ENCODE measurements at regions not wholly inside any gene's neighbourhood (a gene's known extent, or its start where the extent isn't known, plus 50 kb on each side); places are given as distances from the start of the nearest gene placed in this dataset.

DNA sequence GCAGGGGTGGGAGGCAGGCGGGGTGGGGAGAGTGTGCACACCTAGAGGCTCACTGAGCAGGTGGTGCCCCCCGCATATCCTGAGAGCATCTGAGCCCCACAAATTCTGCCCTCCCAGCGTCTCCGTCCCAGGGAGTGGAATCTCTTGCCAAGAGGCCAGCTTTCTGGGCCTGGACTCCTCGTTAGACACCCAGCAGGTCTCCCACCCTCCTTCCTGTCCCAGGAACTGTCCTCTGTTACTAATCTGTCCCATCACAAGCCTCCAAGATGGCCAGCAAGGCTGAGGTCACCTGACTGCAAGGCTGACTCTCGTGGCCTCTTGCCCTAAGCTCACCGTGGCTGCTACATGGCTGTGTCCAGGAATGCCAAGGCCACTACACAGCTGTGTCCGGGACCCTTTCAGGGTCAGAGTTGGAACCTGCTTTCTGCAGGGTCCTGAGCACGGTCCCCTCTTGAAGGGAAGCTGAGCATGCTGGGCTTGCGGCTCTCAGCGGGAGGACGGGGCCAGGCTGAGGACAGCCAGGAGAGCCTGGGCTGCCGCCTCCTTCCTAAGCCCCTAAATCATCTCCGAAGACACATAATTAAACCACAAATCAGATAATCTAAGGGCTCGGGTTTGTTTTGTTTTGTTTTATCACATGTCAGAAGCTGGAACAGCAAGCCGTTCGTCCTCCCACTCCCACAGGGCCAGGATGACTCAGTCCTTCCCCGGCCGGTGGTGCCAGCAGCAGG is 1327.3 kb downstream of the TBC1D22A start:
- no peak for DNase-seq

DNA sequence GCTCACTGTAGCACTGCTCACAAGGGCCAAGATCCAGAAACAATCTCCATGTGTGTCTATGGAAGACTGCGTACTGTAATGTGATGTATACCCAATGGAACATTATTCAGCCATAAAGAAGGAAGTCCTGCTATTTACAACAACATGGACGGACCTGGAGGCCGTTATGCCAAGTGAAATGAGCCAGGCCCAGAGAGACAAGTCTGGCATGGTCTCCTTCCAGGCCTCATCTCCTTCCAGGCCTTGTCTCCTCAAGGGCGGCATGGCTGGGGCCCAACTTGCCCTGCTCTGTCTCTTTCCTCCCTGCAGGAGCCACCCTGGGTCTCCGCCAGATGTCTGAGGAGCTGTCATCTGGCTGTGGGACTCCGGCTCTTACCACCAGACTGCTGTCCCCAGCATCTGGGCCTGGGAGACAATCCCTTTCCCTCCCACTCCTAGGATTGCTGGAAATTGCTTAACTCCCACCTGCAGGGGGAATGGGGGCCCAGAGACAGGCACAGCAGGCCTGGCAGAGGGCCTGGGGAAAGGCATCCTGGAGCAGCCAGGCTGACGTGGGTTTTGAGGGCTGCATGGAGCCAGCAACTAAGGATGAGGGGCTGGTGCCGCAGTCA is 1326.6 kb downstream of the TBC1D22A start:
- DNase-seq: no peak

DNA sequence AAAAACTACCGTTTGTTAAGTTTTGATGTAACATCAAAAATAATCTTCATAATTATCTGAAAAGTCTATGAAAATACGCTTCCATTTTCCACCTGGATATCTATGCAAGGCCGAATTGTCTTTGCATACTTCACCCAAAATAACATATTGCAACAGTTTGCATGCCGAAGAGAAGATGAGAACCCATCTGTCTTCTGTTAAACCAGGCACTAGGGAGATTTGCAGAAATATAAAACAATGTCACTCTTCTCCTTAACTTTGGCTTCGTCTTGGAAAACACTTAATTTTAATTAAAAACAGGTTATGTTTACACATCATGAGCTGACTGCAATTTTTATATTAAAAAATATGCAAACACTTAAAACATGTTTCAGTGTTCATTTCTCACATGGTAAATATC is 1325.8 kb downstream of the TBC1D22A start:
- DNase-seq: no peak

DNA sequence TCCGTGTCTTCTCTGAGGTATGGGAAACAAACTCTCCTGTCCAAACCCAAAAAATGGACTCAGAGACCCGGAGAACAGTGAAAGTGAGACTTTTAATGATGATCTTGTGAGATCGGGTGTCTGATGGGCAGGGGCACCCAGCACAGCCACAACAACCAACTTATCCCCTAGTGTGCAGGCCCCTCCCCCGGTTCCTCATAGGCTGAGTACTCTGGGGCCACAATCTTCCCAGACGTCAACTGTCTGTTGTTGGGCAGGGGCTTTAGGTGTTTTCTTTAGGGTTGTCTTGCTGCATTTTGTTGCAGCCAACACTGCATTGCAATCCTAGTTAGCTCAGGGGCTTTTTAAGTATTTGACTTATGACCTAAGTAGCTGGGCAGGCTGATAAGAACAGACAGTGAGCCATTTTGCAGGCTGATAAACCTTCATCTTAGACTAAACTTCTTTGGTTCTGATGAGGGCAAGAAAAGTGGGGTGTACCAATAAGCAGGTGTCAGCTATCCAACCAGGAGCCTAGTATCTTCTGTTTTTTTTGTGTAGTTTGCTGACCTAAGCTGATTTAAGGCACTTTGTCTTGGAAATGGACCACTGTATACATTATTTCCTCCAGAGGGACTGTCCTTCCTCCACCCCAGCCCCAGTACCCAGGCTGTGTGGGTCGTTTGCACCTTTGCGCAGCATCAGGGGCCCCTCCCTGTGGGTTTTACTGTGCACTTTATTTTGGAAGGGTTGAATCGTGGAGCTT is 1323.6 kb downstream of the TBC1D22A start:
- no peak for DNase-seq

DNA sequence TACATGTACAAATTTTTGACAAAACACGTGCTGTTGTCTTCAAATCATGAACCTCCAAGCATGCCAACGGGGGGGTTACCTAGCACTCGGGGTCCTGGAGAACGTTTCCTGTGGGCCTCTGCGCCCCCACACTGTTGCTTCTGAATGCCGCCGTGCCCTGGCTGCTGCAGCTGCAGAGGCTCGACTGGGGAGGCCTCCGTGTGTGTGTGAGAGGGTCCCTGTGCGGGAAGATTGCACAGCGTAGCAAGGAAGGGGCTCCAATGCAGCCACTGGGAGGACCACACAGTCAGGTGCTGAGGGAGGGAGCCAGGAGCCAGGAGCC is 1322.2 kb downstream of the TBC1D22A start:
- DNase-seq: no peak

DNA sequence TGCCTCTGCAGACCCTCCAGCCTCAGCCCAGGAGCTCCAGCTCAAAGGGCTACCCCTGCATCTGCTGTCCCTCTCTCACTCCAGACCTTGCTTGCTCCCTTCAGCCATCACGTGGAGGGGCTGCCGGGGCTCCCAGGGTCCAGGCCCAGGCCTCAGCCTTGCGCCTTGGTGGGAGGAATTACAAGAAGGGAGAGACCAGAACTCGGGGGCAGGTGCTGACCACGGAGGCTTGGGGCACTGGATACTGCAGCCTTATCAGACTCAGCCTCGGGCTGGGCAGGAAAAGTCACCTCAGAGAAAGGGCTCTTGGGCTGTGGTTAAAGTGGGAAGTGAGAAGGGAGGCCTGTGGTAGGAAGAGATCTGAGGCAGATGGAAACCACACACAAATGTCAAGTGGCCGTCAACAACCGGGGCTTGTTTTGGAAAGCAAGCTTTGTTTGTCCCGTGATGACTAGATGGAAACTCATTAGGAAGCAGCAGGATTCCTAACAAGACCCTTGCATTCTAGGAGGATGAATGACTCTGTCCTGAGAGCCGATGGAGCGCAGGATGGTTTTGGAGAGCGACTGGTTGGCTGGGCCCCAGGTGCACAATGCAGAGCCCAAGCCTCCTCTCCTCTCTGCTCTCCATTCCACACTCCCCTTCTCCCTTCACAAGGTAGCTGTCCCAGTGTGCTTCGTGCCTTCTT is 1321.7 kb downstream of the TBC1D22A start:
- no peak for DNase-seq

DNA sequence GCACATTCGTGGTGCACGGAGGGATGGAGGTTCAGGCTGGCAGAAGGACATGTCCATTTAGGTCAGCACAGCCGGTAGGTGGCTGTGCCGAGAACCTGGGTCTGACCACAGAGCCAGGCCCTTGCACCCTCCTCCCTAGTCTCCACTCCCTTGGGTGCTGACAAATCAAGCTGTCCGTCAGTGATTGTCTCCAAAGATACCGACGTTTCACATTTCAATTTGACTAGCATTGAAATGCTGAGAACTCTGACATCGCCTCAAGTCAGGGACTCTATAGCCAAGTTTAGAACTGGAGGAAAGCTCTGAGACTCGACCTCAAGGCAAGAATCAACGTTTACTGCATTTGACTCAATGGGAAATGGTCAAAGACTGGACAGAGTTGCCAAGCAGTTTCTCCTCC is 1321.1 kb downstream of the TBC1D22A start:
- DNase-seq: no peak

DNA sequence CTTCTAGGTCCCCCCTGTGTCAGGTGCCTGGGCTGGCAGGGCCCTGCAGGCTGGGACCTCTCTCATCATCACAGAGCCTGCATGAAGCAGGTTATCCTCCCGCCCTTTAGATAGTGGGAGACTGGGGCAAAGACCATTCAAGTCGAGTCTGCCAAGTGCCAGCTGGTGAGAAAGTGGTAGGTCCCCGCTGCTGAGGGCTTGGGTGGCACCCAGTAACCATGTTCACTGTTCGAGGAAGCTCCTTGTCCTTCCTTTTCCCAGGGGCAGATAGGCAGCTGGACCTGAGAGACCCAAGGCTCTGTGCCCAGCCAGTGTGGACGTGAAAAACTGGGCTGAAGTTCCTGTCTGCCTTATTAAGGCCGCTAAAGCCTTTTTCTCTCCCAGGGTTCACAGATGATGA is 1319.8 kb downstream of the TBC1D22A start:
- no peak for DNase-seq

DNA sequence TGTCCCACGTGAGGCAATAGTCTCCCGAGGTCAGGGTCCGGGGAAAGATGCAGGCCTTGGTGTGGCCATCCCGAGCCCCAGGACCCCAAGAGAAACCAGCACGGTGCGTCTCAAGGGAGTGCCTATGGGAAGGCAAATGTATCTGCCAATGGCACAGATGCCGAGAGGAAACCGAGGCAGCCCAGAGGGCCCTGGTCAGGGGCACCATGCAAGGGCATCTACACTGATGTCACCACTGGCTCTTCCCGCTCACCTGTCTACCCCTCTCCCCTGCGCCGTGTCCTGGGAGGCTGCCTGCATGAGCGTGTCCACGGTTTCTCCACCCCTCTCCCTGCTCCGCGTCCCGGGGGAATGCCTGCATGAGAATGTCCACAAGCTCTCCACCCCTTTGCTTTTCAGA is 1318.8 kb downstream of the TBC1D22A start:
- DNase-seq: no peak

DNA sequence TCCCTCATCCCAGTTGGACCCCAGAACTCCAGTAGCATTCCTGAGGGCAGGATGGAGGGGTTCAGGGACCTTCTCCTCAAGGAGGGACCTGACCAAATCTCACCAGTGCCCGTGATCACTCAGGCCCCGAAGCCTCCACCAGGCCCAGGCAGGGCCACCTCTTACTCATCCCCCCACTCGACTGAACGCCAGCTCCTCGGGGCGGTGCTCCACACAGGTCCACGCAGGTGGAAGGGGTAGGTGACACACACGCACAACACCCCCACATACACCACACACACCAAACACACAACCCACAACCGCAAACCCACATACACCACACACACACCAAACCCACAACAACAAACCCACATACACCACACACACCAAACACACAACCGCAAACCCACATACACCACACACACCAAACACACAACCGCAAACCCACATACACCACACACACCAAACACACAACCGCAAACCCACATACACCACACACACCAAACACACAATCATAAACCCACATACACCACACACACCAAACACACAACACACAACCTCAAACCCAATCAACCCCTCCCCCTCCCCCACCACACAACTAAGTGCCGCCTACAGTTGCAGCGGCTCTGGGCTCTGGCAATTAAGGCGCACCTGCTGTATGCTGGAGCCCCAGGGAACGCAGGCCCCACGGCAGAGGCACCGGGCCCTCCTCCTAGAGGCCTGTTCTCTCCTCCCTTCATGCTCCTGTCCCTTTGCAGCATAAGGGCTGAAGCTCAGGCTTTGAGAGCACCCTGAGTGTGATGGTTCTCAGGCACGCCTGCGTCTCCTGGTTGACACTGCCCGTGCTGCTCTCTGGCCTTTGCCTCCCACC is 1318.1 kb downstream of the TBC1D22A start:
- no peak for DNase-seq

DNA sequence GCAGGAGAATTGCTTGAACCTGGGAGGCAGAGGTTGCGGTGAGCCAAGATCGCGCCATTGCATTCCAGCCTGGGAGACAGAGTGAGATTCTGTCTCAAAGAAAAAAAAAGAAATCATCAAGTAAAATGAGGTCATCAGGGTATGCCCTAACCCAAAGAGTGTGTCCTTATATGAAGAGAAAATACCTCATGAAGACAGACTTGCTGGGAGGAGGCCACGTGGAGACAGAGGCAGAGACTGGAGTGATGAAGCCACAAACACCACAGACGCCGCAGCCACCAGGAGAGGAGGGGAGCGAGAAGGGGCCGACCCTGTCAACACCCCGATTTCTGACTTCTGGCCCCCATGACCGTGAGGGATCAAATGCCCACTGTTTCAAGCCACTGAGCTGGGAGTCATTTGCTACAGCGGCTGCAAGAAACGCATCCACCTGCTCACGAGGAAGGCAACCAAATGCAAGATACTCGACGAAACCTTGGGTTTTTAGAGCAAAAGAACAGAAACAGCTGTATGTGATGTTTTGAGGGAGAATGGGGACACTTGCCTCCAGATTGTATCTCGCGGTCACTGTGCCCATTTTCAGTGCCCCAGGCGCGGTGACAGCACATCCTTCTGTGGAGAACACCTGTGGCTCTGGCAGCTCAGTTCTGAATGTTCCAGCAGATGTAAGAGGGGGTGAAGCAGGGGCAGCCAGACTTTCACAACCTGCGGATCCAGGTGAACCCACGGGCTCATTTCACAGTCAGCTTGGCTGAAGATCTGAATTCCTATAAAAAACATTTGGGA is 1317.2 kb downstream of the TBC1D22A start:
- no peak for DNase-seq

DNA sequence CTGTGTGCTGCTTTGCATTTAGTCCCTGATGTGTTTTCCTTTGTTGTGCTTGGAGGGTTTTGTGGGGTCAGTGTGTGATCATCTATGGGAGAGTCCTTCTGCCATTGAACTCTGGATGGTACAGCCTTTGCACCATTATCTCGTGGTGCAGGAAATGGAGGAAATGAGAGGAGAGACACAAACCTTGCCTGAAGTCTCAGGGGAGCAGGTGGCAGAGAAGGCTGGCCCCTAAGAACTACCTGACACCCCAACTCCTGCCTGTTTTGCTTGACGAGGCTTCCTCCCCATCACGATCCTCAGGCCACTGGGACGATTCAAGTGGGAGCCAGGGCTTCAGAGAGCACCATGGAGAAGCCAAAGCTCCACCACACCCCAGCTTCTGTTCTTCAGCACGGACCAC is 1316.4 kb downstream of the TBC1D22A start:
- no peak for DNase-seq

DNA sequence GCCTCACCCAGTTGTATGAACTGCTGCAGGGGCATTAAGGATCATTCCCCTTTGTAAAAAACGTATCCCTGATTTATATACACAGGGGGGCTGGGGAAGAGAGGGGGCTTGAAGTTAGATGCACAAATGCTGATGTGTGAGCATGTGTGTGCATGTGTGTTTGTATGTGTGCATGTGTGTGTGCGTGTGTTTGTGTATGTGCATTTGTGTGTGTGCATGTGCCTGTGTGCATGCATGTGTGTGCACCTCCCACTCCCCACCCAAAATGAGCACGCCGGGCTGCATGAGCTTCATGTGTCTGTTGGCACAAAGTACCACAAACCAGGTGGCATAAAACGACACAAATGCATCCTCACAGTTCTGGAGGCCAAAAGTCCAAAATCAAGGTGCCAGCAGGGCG is 1315.2 kb downstream of the TBC1D22A start:
- no peak for DNase-seq

DNA sequence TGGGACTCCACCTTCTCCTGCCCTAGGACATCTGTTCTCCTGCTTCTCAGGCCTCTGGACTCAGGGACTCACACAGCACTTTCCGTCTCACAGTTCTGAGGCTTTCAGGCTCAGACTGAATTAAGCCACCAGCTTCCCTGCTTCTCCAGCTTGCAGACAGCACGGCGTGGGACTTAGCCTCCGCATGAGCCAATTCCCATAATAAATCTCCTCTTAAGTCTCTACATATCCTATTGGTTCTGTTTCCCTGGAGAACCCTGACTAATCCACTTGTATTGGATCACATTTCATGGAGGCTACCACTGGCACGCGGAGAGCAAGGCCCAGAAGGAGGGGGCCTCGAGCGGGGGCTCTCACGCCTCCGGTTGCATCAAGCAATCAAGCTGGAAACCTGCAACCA is 1313.6 kb downstream of the TBC1D22A start:
- DNase-seq: no peak

DNA sequence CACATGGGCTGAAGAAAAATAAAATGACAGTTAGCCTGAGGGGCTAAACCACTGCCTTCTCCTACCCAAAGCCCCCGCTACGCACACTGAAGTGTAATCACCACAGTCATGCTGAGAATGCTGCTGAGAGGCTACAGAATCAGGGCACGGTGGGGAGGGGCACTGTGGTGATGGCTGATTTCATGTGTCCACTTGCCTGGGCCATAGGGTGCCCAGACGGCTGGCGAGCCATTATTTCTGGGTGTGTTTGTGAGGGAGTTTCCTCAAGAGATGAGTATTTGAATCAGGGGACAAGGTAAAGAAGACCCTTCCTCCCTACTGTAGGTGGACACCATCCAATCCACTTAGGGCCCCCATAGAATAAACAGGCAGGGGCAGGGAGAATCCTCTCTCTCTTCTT is 1313.2 kb downstream of the TBC1D22A start:
- no peak for DNase-seq

DNA sequence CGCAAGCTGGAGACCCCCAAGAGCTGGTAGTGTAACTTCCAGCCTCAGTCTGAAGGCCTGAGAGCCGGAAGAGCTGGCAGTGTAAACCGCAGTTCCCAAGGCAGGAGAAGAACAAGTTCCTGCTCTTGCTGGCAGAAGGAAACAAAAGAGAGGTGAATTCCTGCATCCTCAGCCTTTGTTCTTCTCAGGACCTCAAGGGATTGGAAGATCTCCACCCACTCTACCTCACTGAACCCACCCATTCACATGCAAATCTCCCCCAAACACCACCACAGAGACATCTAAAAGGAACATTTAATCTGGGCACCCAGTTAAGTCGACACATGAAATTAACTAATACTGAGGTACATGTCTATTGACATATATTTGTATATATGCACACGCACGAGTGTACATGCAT is 1310.3 kb downstream of the TBC1D22A start:
- no peak for DNase-seq

DNA sequence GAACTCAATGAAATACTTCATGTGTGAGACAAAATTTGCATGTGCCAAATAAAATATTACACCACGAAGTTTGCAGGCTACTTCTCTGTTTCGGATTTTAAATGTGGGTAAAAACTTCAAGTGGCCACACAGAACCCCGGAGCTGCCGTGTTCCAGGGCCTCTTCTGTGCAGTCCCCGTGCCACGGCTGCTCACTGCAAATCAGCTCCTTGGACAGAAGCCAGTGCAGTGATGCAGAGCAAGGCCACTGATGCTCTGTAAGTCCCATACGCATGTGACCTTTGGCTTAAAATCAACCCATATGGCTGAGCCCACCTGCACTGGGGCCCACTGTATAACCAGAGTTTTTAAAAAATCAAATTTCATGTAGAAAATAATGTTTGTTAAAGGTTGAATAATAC is 1309.4 kb downstream of the TBC1D22A start:
- no peak for DNase-seq

DNA sequence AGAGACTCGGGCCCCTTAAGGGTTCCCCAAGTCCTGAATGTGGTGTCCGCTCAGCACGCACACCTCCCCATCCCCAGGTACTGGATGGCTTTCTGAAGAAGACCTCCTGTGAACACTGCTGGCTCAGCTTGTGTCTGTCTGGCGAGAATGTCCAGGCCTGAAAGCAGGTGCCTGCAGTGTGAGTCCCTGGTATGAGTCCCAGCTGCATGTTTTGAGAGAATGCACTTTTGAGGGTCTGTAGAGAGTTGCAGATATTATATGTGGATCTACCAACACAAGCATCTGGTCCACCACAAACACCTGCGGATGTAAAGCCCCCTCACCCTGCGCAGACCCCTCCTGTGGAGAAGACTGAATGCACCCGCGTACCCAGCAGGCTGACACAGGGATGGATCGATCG is 1308.9 kb downstream of the TBC1D22A start:
- no peak for DNase-seq

DNA sequence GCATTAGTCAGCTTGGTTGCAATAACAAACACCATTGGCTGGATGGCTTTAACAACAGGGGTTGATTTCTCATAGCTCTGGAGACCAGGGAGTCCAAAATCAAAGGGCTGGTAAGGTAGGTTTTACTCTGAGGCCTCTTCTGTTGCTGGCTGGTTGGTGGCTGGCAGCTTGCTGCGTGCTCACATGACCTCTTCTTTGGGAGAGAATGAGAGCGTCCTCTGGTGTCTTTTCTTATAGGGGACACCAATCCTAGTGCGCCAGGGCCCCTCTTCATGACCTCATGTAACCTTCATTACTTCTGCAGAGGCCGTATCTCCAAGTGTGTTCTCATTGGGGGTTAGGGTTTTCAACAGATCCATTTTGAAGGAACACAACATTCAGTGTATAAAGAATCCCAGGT is 1308.3 kb downstream of the TBC1D22A start:
- no peak for DNase-seq

DNA sequence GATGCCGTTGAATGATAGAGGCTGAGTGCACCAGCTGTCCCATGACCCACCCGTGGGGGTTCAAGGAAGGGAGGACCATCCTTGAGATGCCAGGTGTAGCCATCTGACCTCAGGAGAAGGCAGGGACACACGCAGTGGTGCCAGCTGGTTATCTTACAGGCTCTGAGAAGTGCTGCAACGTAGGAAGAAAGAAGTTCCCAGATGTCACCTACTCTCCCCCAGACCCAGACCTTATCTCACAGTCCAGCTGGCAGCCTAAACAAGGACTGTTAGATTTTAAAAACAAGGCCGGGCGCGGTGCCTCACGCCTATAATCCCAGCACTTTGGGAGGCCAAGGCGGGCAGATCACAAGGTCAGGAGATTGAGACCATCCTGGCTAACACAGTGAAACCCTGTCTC is 1307.6 kb downstream of the TBC1D22A start:
- DNase-seq: no peak

DNA sequence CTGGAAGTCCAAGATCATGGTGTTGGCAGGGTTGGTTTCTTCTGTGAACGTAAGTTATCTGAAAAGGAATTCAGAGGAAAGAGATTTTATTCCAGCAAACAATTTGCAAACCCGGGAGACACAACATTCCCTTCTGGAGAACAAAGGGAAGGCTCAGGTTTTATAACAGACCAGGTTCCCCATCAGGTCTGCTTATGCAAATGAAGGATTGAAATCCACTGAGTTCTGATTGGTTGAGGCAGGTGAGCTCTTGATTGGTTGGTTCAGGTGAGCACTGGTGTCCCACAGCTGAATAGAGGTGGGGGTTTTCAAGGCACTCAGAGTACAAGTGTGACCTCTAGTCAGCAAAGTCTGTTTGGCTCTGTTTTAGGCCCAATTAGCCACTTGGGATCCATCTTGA is 1306.8 kb downstream of the TBC1D22A start:
- no peak for DNase-seq

DNA sequence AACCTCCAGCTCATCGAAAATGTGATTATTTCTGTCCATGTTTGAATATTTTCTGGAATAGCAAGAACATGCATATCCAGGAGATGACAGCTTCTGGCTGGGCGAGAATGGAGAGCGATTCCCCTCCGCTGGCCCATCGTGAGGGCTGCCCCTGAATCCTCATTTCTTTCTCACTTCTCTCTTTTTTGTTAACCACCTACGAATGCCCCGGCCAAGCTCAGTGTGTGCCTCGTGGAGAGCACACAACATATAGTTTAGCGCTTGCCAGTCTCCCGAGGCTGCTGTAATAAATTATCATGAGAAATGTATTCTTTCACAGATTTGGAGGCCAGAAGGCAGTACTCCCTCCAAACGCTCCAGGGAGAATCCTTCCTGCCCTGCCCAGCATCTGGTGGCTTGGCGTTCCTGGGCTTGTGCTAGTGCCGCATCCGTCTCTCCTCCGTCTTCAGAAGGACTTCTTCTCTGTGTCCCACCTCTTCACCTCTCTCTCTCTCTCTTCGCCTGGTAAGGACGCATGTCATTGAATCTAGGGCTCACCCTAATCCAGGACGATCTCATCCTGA is 1306.0 kb downstream of the TBC1D22A start:
- no peak for DNase-seq
